ENCODE measurements at regions not wholly inside any gene's neighbourhood (a gene's known extent, or its start where the extent isn't known, plus 50 kb on each side); places are given as distances from the start of the nearest gene placed in this dataset.

DNA sequence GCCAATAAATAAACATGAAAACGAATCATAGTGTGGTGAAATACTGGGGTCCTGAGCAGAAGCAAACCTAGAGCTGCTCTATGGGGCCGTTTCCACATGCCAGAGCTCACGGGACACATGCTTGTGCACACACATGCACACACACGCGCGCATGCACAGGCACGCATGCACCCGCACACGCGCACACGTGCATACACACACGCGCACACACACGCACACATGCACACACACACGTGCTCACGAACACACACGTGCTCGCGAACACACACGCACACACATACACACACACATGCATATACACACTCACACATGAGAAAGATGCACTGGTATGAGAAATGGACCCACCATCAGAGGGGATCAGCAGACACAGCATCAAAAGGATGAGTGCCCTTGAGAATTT, 52.2 kb upstream of the DNAJA2 start:
- TF ChIP-seq, protein P1, sequence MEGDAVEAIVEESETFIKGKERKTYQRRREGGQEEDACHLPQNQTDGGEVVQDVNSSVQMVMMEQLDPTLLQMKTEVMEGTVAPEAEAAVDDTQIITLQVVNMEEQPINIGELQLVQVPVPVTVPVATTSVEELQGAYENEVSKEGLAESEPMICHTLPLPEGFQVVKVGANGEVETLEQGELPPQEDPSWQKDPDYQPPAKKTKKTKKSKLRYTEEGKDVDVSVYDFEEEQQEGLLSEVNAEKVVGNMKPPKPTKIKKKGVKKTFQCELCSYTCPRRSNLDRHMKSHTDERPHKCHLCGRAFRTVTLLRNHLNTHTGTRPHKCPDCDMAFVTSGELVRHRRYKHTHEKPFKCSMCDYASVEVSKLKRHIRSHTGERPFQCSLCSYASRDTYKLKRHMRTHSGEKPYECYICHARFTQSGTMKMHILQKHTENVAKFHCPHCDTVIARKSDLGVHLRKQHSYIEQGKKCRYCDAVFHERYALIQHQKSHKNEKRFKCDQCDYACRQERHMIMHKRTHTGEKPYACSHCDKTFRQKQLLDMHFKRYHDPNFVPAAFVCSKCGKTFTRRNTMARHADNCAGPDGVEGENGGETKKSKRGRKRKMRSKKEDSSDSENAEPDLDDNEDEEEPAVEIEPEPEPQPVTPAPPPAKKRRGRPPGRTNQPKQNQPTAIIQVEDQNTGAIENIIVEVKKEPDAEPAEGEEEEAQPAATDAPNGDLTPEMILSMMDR (IDR thresholded peaks at IDR 0.05): no peak
- no peak for TF ChIP-seq SMC3 (IDR thresholded peaks at IDR 0.05; ENCODE audit: low read depth, low read length)
- no peak for TF ChIP-seq RAD21 (IDR thresholded peaks at IDR 0.05; ENCODE audit: low read length)
- no peak for TF ChIP-seq TEAD4 (IDR thresholded peaks at IDR 0.05; ENCODE audit: borderline replicate concordance, insufficient read depth)
- no peak for TF ChIP-seq MXI1 (IDR thresholded peaks at IDR 0.05; ENCODE audit: low read depth, low read length)
- TF ChIP-seq FOXM1 (IDR thresholded peaks at IDR 0.05; ENCODE audit: low read depth): no peak
- no peak for TF ChIP-seq NRF1 (IDR thresholded peaks at IDR 0.05; ENCODE audit: low read depth, low read length)
- TF ChIP-seq, protein P2, sequence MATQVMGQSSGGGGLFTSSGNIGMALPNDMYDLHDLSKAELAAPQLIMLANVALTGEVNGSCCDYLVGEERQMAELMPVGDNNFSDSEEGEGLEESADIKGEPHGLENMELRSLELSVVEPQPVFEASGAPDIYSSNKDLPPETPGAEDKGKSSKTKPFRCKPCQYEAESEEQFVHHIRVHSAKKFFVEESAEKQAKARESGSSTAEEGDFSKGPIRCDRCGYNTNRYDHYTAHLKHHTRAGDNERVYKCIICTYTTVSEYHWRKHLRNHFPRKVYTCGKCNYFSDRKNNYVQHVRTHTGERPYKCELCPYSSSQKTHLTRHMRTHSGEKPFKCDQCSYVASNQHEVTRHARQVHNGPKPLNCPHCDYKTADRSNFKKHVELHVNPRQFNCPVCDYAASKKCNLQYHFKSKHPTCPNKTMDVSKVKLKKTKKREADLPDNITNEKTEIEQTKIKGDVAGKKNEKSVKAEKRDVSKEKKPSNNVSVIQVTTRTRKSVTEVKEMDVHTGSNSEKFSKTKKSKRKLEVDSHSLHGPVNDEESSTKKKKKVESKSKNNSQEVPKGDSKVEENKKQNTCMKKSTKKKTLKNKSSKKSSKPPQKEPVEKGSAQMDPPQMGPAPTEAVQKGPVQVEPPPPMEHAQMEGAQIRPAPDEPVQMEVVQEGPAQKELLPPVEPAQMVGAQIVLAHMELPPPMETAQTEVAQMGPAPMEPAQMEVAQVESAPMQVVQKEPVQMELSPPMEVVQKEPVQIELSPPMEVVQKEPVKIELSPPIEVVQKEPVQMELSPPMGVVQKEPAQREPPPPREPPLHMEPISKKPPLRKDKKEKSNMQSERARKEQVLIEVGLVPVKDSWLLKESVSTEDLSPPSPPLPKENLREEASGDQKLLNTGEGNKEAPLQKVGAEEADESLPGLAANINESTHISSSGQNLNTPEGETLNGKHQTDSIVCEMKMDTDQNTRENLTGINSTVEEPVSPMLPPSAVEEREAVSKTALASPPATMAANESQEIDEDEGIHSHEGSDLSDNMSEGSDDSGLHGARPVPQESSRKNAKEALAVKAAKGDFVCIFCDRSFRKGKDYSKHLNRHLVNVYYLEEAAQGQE (IDR thresholded peaks at IDR 0.05; ENCODE audit: low read depth, low read length): no peak
- TF ChIP-seq ELF1 (IDR thresholded peaks at IDR 0.05): no peak

Data from SK-N-SH (cell line).